HuH-7.5 (cell line): ENCODE measurements at regions not wholly inside any gene's neighbourhood (a gene's known extent, or its start where the extent isn't known, plus 50 kb on each side); places are given as distances from the start of the nearest gene placed in this dataset.

Experiments used
- DNase-seq: peaks from one replicate; pipeline ENCODE4 v3.0.0; 2011; ENCODE audit warnings: low spot score

GRCh38 chr7:47663851-47664250 is 81.9 kb upstream of the TNS3 start:
- DNase-seq, result no peak

- DNase-seq, result no peak
Observed at GRCh38 chr7:47663213-47663612, 81.3 kb upstream of the TNS3 start.

GRCh38 chr7:47661051-47661714 is 79.3 kb upstream of the TNS3 start:
- no peak for DNase-seq

- DNase-seq, result no peak
Observed at GRCh38 chr7:47659664-47660462, 78.0 kb upstream of the TNS3 start.

- DNase-seq, result no peak
Observed at GRCh38 chr7:47658886-47659635, 77.2 kb upstream of the TNS3 start.

GRCh38 chr7:47657126-47657525 is 75.2 kb upstream of the TNS3 start:
- no peak for DNase-seq

- DNase-seq, result no peak
Observed at GRCh38 chr7:47654672-47655298, 72.9 kb upstream of the TNS3 start.

- no peak for DNase-seq
Observed at GRCh38 chr7:47653550-47654411, 71.9 kb upstream of the TNS3 start.

- no peak for DNase-seq
Observed at GRCh38 chr7:47652591-47652990, 70.7 kb upstream of the TNS3 start.

GRCh38 chr7:47651355-47652317 is 69.7 kb upstream of the TNS3 start:
- no peak for DNase-seq

GRCh38 chr7:47649919-47650318 is 68.0 kb upstream of the TNS3 start:
- DNase-seq, result no peak

GRCh38 chr7:47648275-47648925 is 66.5 kb upstream of the TNS3 start:
- no peak for DNase-seq

- no peak for DNase-seq
Observed at GRCh38 chr7:47647918-47648250, 66.0 kb upstream of the TNS3 start.

GRCh38 chr7:47647181-47647917 is 65.4 kb upstream of the TNS3 start:
- DNase-seq, result no peak

GRCh38 chr7:47643716-47644400 is 61.9 kb upstream of the TNS3 start:
- no peak for DNase-seq

GRCh38 chr7:47640265-47640664 is 58.4 kb upstream of the TNS3 start:
- DNase-seq, result no peak

- DNase-seq, result no peak
Observed at GRCh38 chr7:47639495-47640110, 57.7 kb upstream of the TNS3 start.

- no peak for DNase-seq
Observed at GRCh38 chr7:47638679-47639315, 56.9 kb upstream of the TNS3 start.
